ENCODE measurements at regions not wholly inside any gene's neighbourhood (a gene's known extent, or its start where the extent isn't known, plus 50 kb on each side); places are given as distances from the start of the nearest gene placed in this dataset.

GRCh38 chr17:34110315-34110714, 144.8 kb upstream of the CCL2 start:
- no peak for DNase-seq

DNA sequence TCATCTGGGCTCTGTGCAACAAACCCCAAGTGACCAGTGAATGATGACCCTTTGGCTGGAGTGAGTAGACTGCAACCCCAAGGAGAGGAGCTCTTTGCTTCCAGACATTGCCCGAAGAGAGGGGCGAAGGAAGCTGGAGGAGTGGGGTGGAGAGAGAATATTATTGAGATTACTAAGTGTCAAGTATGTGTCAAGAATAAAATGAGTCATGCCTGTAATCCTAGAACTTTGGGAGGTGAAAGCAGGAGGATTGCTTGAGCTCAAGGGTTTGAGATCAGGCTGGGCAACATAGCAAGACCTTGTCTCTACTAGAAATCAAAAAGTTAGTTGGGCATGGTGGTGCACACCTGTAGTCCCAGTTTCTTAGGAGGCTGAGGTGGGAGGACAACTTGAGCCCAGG, 142.0 kb upstream of the CCL2 start:
- no peak for DNase-seq

DNA sequence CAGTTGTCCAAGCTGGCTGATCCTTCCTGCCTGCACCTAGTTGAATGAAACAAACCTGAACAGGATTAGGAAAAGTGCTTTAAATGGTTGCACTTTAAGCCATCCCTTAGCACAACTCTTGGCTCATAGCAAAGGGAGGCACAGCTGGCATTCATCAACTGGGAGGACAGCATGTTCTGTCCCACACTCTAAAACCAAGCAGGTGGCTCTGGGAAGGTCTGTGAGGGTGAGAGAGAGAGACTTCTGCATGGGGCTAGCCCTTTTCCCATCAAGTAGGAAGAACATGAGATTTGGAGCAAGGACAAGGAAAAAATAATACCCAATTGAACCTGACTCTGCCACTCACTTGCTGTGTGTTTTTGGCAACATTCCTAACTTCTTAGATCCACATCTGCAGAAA, 140.9 kb upstream of the CCL2 start:
- no peak for DNase-seq

- no peak for DNase-seq
Observed at GRCh38 chr17:34116306-34116705, 138.8 kb upstream of the CCL2 start.

DNA sequence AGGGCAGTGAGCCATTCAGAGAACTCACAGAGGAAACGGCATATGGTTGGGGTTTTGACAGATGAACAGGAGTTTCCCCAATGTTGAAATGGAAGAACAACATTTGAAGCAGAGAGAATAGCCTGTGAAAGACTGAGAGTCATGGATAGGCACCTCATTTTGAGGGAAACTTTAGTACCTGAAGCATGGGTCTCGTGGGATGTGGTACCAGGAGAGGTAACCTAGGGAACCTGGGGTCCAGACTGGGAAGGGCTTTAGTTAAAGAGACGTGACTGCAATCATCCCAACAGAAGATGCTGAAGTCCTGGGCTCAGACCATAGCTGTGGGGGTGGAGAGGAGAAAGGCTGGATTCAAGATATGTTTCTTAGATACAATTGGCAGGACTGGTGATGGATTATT, 137.8 kb upstream of the CCL2 start:
- DNase-seq = no peak

DNA sequence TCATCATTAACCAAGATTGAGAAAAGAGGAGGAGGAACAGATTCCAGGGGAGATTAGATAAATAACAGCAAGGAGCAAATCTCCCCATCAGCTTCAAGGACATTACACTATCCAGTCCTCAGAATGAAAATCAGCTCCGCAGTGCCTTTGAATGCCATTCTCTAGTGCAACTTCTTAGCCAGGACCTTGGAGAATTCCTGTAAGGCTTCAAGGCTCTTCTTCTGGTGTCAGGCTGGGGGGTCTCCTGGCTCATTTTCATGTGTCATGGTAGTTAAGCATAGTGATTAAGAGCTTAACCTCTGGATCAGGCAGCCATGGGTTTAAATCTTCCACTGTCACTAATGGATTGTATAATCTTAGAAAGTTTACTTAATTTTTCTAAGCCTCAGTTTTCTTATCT, 137.3 kb upstream of the CCL2 start:
- DNase-seq = no peak

DNA sequence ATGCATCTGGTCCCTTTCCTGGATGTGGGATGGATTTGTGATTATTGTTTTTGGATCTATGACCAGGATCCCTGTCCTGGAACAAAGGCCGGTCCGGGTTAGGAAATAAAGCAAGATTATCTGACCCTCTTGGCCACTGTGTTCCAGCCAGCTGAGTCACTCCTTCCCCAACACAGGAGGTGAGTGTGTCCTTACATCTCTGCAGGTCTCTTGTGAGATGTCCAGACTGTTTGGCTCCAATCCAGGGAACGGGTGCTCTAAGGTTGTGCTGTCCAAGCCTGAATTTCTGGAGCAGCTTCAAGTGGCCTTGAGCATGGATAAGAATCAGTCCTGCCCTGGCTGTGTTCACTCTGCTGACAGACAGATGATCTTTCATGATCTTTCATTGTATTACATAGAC, 136.5 kb upstream of the CCL2 start:
- DNase-seq = no peak

- DNase-seq = no peak
Observed at GRCh38 chr17:34121311-34121710, 133.8 kb upstream of the CCL2 start.

- DNase-seq = no peak
Observed at GRCh38 chr17:34122515-34122914, 132.6 kb upstream of the CCL2 start.

DNA sequence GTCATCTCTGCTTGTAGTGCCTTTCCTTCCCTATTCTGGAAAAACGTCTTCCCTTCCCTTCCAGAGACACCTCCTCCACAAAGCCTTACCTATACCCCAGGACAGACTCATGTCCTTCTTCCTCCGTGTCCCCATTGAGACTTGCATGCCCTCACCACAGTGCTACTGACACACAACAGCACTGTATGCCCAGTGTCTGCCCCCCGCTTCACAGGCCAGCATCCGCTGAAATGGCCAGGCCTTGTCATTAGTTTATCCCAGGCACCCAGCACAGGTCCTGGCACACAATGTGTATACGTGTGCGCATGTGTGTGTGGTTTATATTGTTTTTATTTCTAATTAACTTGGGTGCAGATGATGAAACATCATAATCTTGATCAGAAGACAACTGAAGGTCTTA, 130.1 kb upstream of the CCL2 start:
- no peak for DNase-seq

GRCh38 chr17:34125921-34126320, 129.2 kb upstream of the CCL2 start:
- DNase-seq = no peak

DNA sequence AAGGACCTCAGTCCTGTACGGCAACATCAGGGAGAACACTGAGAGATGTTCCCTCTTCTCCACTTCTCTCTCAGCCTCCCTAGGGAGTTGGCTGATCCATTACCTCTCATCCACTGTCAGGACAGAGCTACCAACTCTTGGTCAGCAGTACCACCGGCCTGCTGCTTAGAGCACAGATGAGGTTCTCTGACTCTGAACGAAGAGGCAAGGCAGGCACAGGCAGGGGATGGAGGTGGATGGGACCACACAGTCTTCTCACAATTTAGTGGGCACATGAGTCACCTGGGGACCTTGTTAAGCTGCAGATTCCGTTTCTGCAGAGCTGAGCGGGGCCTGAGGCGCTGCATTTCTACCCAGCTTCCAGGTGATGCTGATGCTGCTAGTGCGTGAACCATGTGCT, 128.6 kb upstream of the CCL2 start:
- DNase-seq = no peak

DNA sequence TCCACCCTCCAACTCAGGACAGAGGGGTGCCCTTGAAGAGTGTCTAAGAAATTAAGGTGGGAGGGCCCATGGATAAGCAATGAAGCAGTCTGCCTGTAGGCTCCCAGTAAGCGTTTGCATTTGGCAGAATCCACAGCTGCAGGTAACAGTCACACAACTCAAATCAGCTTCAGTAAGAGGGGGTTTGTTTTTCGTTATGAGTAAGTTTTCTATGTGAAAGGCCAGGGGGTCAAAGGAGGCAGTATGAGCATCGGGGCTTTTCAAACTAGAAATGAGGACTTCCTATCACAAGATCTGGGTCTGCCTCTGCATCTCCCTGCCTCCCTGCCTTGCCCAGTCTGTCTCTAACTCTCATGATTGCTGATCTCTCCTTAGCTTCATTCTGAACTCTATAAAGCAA, 128.1 kb upstream of the CCL2 start:
- no peak for DNase-seq

DNA sequence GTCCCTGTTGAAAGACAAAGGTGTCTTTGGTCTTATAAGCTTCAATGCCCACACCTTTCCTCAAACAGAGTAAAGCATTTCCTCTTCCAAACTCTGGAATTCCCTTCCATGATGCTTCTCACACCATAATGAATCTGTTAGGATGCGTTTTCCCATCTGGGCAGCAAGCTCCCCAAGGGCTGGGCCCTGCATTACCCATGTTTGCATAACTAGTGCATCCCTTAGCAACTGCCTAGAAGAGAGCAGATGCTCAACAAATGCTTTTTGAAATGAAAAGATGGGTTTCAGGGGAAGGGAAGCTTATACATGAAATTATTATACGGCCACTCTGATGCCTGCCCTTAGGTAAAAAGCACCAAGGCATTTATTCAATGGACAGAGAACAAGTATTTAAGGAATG, 124.5 kb upstream of the CCL2 start:
- DNase-seq = no peak

- no peak for DNase-seq
Observed at GRCh38 chr17:34131386-34131785, 123.7 kb upstream of the CCL2 start.

- DNase-seq = no peak
Observed at GRCh38 chr17:34133350-34133749, 121.7 kb upstream of the CCL2 start.

DNA sequence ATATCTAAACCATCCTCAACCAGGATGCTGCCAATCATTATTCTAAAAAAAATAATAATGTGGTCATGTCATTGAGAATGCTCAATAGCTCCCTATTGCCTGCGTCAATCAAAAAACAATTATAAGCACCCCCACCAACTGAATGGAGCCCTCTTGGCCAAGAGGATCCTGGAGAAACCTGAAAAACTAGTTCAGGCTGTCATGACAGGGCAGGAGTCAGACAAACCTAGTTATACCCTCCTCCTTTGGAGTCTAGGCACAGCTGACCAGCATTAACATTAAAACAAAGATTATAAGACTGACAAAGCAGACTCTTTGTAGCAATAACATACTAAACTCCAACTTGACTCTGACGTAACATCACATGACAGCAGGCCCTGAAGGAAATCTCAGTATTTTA, 119.2 kb upstream of the CCL2 start:
- no peak for DNase-seq

GRCh38 chr17:34140006-34140405, 115.1 kb upstream of the CCL2 start:
- no peak for DNase-seq

- no peak for DNase-seq
Observed at GRCh38 chr17:34141590-34141989, 113.5 kb upstream of the CCL2 start.

DNA sequence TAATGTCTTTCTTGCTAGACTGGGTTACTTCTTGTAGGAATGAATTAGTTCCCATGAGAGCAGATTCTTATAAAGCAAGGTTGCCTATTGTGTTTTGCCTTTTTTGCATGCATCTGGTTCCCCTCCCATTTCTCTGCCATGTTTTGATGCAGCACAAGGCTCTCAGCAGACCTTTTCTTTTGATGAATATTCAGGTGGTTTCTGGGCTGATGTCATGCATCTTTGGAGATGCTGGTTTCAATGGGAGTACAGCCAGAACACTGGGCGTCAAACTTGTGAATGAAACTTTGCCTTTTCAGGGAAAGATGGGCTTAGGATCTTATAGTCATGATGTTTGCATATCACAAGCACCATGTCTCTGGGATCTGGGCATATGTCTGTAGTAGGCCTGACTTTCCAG, 111.7 kb upstream of the CCL2 start:
- DNase-seq = no peak

GRCh38 chr17:34146440-34147043, 108.5 kb upstream of the CCL2 start:
- no peak for DNase-seq

DNA sequence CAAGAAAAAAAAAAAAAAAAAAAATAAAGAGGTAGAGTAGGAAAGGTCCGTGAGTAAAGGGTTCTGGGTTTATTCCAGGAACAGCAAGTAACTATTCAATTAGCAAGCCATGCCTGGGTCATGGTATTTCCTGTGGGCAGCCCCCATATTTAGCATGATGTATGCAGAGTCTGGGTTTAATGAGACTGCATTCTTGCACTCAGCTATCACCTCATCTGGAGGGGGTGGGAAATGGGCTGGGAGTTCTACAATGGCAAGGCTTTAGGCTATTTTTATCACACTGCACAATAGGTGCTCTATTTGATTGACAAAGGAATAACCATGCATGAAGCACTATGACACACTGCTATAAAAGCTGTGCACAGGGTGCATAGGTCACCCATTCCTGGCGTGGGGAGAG, 104.0 kb upstream of the CCL2 start:
- DNase-seq = no peak

- no peak for DNase-seq
Observed at GRCh38 chr17:34153991-34154390, 101.1 kb upstream of the CCL2 start.

DNA sequence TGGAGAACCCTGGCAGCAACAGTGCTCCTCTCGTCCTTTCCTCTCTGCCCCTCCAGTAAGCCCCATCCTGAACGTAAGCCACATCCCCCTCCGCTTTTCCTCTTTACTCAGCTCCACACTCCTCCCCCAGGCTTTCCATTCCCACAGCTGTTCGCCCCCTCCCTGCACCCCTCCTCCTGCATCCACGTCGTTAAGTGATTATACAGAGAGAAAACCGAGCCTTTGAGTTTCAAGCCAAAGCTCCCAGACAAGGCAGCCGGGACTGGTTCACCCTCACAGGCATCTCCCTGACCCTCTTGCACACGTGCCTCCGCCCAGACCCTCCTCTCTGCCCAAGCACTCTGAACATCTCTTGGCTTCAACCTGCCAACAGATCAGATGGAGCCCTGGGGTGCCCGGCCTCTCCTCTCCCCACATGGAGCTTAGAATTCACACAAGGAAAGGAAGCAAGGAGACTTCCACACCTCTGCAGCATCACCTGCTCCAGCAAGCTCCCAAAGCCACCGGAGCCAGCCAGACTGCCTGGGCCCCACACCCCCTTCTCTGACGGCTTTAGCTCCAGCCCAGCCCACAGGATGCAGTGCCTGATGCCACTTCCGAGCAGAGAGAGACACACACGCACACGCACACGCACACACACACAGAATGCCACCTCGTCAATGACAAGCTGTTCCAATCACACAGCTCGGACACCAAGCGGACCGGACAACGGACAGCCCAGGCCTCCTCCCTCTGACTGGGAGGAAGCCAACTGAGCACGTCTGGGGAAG, 99.9 kb upstream of the CCL2 start:
- DNase-seq = no peak

DNA sequence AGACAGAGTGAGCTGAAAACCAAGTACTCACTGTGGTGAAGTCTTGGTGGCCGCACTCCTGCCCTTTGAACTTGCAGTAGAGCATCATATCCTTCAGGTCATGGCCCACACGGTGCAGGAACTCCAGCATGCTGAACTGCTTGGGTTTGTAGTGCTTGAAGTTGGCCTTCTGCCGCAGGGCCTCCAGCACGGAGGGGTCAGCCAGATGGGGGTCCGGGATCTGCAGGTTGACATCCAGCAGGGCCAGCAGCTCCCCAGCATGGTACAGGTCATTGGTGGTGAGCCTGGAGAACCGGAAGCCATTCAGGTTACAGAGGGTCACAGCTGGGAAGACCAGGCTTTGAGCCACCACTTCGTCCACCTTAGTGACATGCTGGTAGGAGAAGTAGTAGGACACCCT, 99.1 kb upstream of the CCL2 start:
- no peak for DNase-seq
